H1 (cell line): ENCODE measurements at regions not wholly inside any gene's neighbourhood (a gene's known extent, or its start where the extent isn't known, plus 50 kb on each side); places are given as distances from the start of the nearest gene placed in this dataset.

Experiments
- GABPA ChIP-seq: IDR thresholded peaks from 2 replicates; pipeline ENCODE4 v1.6.1; 2011; ENCODE audit warnings: mild to moderate bottlenecking, low read length, moderate library complexity, borderline replicate concordance; ENCODE audit not compliant: insufficient read depth

GRCh38 chr12:19659501-19659900 is 220.2 kb downstream of the AEBP2 start (continued):
- TF ChIP-seq GABPA: no peak
